Endodermal cell (in vitro differentiated cells): ENCODE measurements at regions not wholly inside any gene's neighbourhood (a gene's known extent, or its start where the extent isn't known, plus 50 kb on each side); places are given as distances from the start of the nearest gene placed in this dataset.

ENCODE experiments used
- DNase-seq: peaks from one replicate; pipeline ENCODE4 v3.0.0-alpha.2; 2017
- H3K27ac ChIP-seq: 2 replicates; pipeline ENCODE4 v1.5.1; 2013; ENCODE audit warnings: mild to moderate bottlenecking, low read depth, low read length, moderate library complexity
- H3K27me3 ChIP-seq: 2 replicates; pipeline ENCODE4 v1.6.1; 2013; ENCODE audit warnings: mild to moderate bottlenecking, low read length, moderate library complexity; ENCODE audit not compliant: insufficient read depth, control insufficient read depth, poor library complexity, severe bottlenecking
- H3K36me3 ChIP-seq: 2 replicates; pipeline ENCODE4 v1.7.0; 2013; ENCODE audit warnings: mild to moderate bottlenecking, low read length, moderate library complexity; ENCODE audit not compliant: control insufficient read depth, insufficient read depth
- H3K4me1 ChIP-seq: one replicate; pipeline ENCODE4 v1.7.0; 2013; ENCODE audit warnings: low read length; ENCODE audit not compliant: control insufficient read depth, insufficient read depth
- H3K4me3 ChIP-seq: 2 replicates; pipeline ENCODE4 v1.5.1; 2013; ENCODE audit warnings: mild to moderate bottlenecking, low read length, moderate library complexity
- H3K9ac ChIP-seq: 2 replicates; pipeline ENCODE4 v1.6.1; 2013; ENCODE audit warnings: mild to moderate bottlenecking, low read length, moderate library complexity; ENCODE audit not compliant: poor library complexity, severe bottlenecking; ENCODE audit errors: extremely low read depth
- H3K9me3 ChIP-seq: 2 replicates; pipeline ENCODE4 v1.6.1; 2013; ENCODE audit warnings: mild to moderate bottlenecking, low read length, moderate library complexity; ENCODE audit not compliant: control insufficient read depth
- H3K27ac Mint-ChIP-seq: 2 replicates; pipeline ENCODE4 v1.8.0; 2020; ENCODE audit warnings: mixed read lengths
- H3K27me3 Mint-ChIP-seq: 2 replicates; pipeline ENCODE4 v1.8.0; 2021; ENCODE audit warnings: mild to moderate bottlenecking, mixed read lengths; ENCODE audit not compliant: insufficient read depth
- H3K36me3 Mint-ChIP-seq: 2 replicates; pipeline ENCODE4 v1.8.0; 2020; ENCODE audit warnings: low read depth, mixed read lengths
- H3K4me1 Mint-ChIP-seq: 2 replicates; pipeline ENCODE4 v1.8.0; 2020; ENCODE audit warnings: mixed read lengths
- H3K4me3 Mint-ChIP-seq: 2 replicates; pipeline ENCODE4 v1.8.0; 2020; ENCODE audit warnings: mild to moderate bottlenecking, moderate library complexity, mixed read lengths
- H3K9me3 Mint-ChIP-seq: 2 replicates; pipeline ENCODE4 v1.8.0; 2020; ENCODE audit warnings: mild to moderate bottlenecking, mixed read lengths
- CTCF ChIP-seq: fragments of 200-600 bp; sonication (generic); conservative IDR thresholded peaks from 2 replicates; pipeline ENCODE4 v1.5.0; 2021; ENCODE audit warnings: antibody characterized with exemption, mild to moderate bottlenecking
- WGBS, 2 experiments: methylation state at CpG; one replicate each; pipeline versions ENCODE4 v1.1.5 to v1.1.7; 2013; ENCODE audit warnings: missing lambda C conversion rate in 2 of 2, mixed read lengths in 1 of 2; ENCODE audit not compliant: insufficient coverage in 1 of 2, insufficient read length in 1 of 2; 5-methylcytosine and 5-hydroxymethylcytosine counted together

- H3K4me1 Mint-ChIP-seq = peaks cover 15% of the 10 kb centered on the region
- Histone ChIP-seq H3K27me3 (no peaks in the 10 kb centered on the region), H3K9ac (no peak overlapping the region), H3K9me3 (peaks cover 5% of the 10 kb centered on the region), H3K36me3 (no peaks in the 10 kb centered on the region), H3K27ac (no peak overlapping the region), H3K4me1 (no peaks in the 10 kb centered on the region), H3K4me3 (no peak overlapping the region)
- H3K4me3 Mint-ChIP-seq = no peak overlapping the region
- no peaks in the 10 kb centered on the region for H3K36me3 Mint-ChIP-seq
- WGBS, 2 experiments = 92 to 100% methylated on average over 2 to 3 of the region's 4 CpGs
- TF ChIP-seq CTCF = no peak
- peaks cover 12% of the 10 kb centered on the region for H3K9me3 Mint-ChIP-seq
- DNase-seq = no peak
- H3K27ac Mint-ChIP-seq = no peak overlapping the region
- H3K27me3 Mint-ChIP-seq = no peaks in the 10 kb centered on the region
These were observed 83.7 kb upstream of the SLC27A6 start for GRCh38 chr5:128881502-128882018.

GRCh38 chr5:128885649-128886255 is 79.5 kb upstream of the SLC27A6 start:
- DNase-seq = no peak
- Mint-ChIP-seq H3K4me1 (peaks cover 6% of the 10 kb centered on the region), H3K27me3 (no peaks in the 10 kb centered on the region), H3K27ac (no peak overlapping the region), H3K4me3 (no peak overlapping the region), H3K9me3 (peaks cover 12% of the 10 kb centered on the region), H3K36me3 (no peaks in the 10 kb centered on the region)
- no peak overlapping the region for H3K27ac ChIP-seq
- TF ChIP-seq CTCF = no peak
- H3K27me3 ChIP-seq = no peaks in the 10 kb centered on the region
- no peaks in the 10 kb centered on the region for H3K36me3 ChIP-seq
- peaks cover 5% of the 10 kb centered on the region for H3K9me3 ChIP-seq
- H3K9ac ChIP-seq = no peak overlapping the region
- H3K4me3 ChIP-seq = no peak overlapping the region
- H3K4me1 ChIP-seq = no peaks in the 10 kb centered on the region

GRCh38 chr5:128895122-128895521 is 70.2 kb upstream of the SLC27A6 start:
- Mint-ChIP-seq H3K36me3 (no peaks in the 10 kb centered on the region), H3K27me3 (peaks cover 9% of the 10 kb centered on the region), H3K4me1 (no peaks in the 10 kb centered on the region), H3K4me3 (no peak overlapping the region), H3K27ac (no peak overlapping the region), H3K9me3 (no peaks in the 10 kb centered on the region)
- no peaks in the 10 kb centered on the region for H3K36me3 ChIP-seq
- TF ChIP-seq CTCF = no peak
- no peaks in the 10 kb centered on the region for H3K9me3 ChIP-seq
- no peak for DNase-seq
- H3K9ac ChIP-seq = no peak overlapping the region
- H3K4me1 ChIP-seq = no peaks in the 10 kb centered on the region
- H3K27me3 ChIP-seq = no peaks in the 10 kb centered on the region
- H3K4me3 ChIP-seq = no peak overlapping the region
- H3K27ac ChIP-seq = no peak overlapping the region
